Activated T-helper 1 cell treated with anti-CD3 and anti-CD28 coated beads, Interleukin-2, amount 50 U/mL, for 16 hours (primary cell): ENCODE measurements at regions not wholly inside any gene's neighbourhood (a gene's known extent, or its start where the extent isn't known, plus 50 kb on each side); places are given as distances from the start of the nearest gene placed in this dataset.
"Not testable (repeated sequence)": the region's sequence is repeated elsewhere in the genome, so short reads cannot be mapped to it uniquely, and the experiment has no call there.

ENCODE experiments used
- DNase-seq, 2 donors: peaks; one replicate each; pipeline ENCODE4 v3.0.0-alpha.2; 2020; ENCODE audit warnings: low read depth in 1 of 2, low spot score in 1 of 2

GRCh38 chr5:162607879-162608278 is 540.3 kb downstream of the GABRG2 start:
- DNase-seq, result no peak

DNA sequence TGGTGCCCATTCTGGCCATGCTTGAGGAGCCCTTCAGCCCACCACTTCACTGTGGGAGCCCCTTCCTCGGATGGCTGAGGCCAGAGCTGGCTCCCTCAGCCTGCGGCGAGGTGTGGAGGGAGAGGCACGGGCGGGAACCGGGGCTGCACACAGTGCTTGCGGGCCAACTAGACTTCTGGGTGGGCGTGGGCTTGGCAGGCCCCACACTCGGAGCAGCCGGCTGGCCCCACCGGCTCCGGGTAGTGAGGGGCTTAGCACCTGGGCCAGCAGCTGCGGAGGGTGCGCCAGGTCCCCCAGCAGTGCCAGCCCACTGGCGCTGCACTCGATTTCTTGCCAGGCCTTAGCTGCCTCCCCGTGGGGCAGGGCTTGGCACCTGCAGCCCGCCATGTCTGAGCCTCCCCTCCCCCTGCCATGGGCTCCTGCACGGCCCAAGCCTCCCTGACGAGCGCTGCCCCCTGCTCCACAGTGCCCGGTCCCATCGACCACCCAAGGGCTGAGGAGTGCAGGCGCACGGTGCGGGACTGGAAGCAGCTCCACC is 554.2 kb downstream of the GABRG2 start:
- DNase-seq, result not testable (repeated sequence)

- DNase-seq, result no peak
These were observed 556.5 kb downstream of the GABRG2 start for GRCh38 chr5:162624110-162624509.

- DNase-seq, result no peak
These were observed 569.9 kb downstream of the GABRG2 start for GRCh38 chr5:162637481-162637880.

DNA sequence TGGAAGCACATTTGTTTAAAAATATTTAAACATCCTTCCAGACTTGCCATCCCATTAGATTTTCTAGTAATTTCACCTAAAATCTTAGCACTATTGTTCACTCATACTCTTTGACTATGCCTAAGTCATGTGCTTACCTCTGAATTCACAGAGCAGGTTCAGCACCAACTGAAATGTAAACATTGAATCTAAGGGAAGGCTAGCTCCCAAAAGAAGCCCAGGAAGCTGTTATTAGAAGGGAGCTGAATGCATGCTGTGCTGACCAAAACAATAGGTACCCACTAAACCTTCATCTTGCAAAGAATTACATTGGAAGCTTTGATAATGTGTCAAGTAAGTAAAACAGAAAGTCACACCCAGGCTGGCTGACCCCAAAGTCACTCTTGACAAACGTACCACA is 571.3 kb downstream of the GABRG2 start:
- DNase-seq, result no peak

GRCh38 chr5:162641142-162641813 is 573.7 kb downstream of the GABRG2 start:
- DNase-seq, result no peak

GRCh38 chr5:162654661-162655405 is 587.3 kb downstream of the GABRG2 start:
- no peak for DNase-seq

DNA sequence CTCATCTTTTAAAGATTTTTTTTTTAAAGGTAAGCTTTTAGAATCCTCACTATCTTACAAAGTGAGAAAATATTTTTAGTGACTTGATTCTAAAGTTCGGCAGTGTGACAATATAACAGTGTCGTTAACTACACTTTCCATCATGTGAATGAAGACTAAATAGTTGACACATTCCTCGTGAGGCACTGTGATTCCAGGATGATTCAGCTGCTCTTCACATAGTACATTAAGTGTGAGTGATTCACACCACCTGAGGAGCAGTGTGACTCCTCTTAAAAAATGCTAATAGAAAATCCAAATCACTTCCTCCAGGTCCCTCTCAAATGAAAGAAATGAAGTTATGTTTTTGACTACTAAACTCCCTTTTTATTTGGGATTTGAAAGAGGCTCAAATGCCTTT is 589.5 kb downstream of the GABRG2 start:
- no peak for DNase-seq

DNA sequence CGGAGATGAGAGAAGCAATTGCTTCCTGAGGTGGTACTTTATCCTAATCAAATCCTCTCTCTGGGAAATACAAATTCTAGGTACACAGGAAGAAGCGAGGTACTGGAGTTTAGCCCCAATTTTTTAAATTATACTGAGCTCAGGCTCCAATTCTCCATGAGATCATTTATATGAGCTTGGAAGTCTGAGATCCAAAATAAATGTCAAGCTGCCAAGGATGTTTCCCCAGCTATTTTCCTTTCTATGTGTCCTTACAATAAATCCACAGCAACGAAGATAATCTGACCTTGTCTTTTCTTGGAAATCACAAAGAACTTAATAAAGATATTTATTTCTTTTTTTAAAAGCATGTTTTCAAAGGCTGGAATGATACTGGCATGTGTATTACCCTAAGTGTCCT is 597.3 kb downstream of the GABRG2 start:
- DNase-seq, result no peak

GRCh38 chr5:162668926-162669325 is 601.4 kb downstream of the GABRG2 start:
- DNase-seq, result no peak

- DNase-seq, result no peak
These were observed 604.5 kb downstream of the GABRG2 start for GRCh38 chr5:162672061-162672460.

GRCh38 chr5:162683284-162683683 is 615.7 kb downstream of the GABRG2 start:
- no peak for DNase-seq

- no peak for DNase-seq
These were observed 616.6 kb downstream of the GABRG2 start for GRCh38 chr5:162684145-162684544.

DNA sequence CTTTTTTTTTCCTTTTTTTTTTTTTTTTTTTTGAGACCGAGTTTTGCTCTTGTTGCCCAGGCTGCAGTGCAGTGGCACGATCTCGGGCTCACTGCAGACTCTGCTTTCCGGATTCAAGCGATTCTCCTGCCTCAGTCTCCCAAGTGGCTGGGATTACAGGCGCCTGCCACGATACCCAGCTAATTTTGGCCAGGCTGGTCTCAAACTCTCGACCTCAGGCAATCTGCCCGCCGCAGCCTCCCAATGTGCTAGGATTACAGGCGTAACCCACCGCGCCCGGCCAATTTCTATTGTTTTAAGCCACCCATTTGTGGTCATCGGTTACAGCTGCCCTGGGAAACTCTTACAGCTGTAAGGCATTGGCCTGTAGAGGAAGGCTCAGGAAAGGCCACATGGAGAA is 617.7 kb downstream of the GABRG2 start:
- no peak for DNase-seq

GRCh38 chr5:162696272-162696671 is 628.7 kb downstream of the GABRG2 start:
- DNase-seq, result not testable (repeated sequence)

- DNase-seq, result no peak
These were observed 631.8 kb downstream of the GABRG2 start for GRCh38 chr5:162699361-162699760.

- DNase-seq, result no peak
These were observed 636.3 kb downstream of the GABRG2 start for GRCh38 chr5:162703914-162704313.

DNA sequence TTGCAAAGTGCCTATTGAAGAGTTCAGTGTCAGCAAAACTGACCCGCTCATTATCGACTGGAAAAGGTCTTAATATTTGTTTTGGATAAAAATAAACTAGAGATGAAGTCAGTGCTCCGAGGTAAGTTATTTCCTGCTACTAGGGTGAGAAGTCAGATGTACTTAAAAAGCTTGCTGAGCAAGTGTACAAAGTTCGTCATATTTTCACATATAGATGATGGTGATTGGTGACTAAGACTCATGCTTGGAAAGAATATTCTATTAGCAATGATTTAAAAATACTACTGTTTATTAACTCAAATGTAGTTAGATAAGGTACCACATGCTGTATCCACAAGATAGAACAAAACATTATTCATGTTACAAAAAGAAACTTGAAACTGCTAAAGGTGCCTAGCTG is 643.7 kb downstream of the GABRG2 start:
- no peak for DNase-seq

DNA sequence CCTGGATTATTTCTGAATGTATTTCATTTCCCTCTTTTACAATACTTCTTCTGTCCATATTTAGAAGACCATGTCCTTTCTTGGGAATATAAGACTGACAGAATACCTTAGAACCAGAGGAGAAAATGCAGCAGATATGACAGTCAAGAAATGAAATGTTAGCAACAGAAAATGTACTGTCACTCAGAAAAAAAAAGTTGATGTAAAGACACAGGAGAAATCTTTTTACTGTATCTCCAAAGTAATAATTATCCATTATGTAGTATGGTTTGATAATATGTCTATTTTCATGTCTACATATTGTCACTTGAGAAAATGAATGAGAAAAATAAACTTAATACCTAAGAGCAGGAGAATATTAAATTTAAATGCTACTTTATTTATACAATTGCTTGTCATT is 652.1 kb downstream of the GABRG2 start:
- DNase-seq, result no peak

GRCh38 chr5:162721125-162721524 is 653.6 kb downstream of the GABRG2 start:
- DNase-seq, result no peak

- no peak for DNase-seq
These were observed 684.8 kb upstream of the CCNG1 start for GRCh38 chr5:162752612-162753011.

DNA sequence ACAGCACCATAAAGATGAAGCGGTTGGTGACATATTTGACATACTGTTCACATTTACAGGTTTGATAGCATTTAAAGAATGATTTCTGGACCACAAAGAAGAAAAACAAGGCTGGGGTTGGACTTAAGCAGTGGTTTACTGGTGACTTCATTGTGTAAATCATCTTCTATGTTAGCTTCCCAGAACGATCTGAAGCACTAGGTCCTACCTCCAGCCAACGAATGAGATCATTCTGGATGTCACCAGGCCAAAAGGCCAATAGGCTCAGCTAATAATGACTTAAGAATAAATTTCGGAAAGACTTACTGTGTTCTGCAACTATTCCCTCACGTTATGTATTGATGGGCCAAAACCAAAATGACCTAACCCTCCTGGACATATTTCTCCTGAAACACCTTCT is 675.3 kb upstream of the CCNG1 start:
- no peak for DNase-seq

GRCh38 chr5:162769019-162769418 is 668.4 kb upstream of the CCNG1 start:
- no peak for DNase-seq
